Epithelial cell of proximal tubule (primary cell): ENCODE measurements at regions not wholly inside any gene's neighbourhood (a gene's known extent, or its start where the extent isn't known, plus 50 kb on each side); places are given as distances from the start of the nearest gene placed in this dataset.
"Not testable (repeated sequence)": the region's sequence is repeated elsewhere in the genome, so short reads cannot be mapped to it uniquely, and the experiment has no call there.

Source experiments
- DNase-seq: peaks from one replicate; pipeline ENCODE4 v3.0.0-alpha.2; 2011; ENCODE audit warnings: low read depth
- H3K4me3 ChIP-seq: 2 replicates; pipeline ENCODE4 v1.5.1; 2011; ENCODE audit warnings: low read depth, mild to moderate bottlenecking, low read length
- TF ChIP-seq, protein P1 (sequence below): conservative IDR thresholded peaks from 2 replicates; pipeline ENCODE4 v1.5.1; 2012; ENCODE audit warnings: low read depth, mild to moderate bottlenecking, low read length

DNA sequence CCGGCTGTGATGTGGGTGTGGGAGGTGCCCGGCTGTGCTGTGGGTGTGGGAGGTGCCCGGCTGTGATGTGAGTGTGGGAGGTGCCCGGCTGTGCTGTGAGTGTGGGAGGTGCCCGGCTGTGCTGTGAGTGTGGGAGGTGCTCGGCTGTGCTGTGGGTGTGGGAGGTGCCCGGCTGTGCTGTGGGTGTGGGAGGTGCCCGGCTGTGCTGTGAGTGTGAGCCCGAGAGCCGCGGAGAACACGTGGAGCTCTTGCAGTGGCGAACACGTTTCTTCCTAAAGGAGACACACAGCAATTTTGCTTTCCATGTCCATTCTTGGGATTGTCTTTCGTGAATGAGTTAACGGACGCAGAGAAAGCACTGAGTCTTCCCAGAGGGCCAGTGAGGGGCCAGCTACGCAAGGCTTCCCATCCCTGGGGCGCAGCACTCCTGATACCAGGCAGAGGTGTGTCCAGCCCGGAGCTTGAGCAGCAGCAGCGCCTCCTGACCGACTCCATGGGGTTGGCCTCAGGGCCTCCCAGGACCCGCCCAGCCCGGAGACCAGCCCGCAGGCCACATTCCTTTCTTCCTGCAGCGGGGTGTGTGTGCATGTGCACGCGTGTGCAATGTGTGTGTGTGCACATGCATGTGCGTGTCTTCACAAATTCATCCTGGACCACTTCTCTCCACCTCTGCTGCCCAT lies 245.0 kb upstream of the B3GAT1 start:
- TF ChIP-seq, protein P1, sequence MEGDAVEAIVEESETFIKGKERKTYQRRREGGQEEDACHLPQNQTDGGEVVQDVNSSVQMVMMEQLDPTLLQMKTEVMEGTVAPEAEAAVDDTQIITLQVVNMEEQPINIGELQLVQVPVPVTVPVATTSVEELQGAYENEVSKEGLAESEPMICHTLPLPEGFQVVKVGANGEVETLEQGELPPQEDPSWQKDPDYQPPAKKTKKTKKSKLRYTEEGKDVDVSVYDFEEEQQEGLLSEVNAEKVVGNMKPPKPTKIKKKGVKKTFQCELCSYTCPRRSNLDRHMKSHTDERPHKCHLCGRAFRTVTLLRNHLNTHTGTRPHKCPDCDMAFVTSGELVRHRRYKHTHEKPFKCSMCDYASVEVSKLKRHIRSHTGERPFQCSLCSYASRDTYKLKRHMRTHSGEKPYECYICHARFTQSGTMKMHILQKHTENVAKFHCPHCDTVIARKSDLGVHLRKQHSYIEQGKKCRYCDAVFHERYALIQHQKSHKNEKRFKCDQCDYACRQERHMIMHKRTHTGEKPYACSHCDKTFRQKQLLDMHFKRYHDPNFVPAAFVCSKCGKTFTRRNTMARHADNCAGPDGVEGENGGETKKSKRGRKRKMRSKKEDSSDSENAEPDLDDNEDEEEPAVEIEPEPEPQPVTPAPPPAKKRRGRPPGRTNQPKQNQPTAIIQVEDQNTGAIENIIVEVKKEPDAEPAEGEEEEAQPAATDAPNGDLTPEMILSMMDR: no peak
- no peak overlapping the region for H3K4me3 ChIP-seq
- DNase-seq: no peak

DNA sequence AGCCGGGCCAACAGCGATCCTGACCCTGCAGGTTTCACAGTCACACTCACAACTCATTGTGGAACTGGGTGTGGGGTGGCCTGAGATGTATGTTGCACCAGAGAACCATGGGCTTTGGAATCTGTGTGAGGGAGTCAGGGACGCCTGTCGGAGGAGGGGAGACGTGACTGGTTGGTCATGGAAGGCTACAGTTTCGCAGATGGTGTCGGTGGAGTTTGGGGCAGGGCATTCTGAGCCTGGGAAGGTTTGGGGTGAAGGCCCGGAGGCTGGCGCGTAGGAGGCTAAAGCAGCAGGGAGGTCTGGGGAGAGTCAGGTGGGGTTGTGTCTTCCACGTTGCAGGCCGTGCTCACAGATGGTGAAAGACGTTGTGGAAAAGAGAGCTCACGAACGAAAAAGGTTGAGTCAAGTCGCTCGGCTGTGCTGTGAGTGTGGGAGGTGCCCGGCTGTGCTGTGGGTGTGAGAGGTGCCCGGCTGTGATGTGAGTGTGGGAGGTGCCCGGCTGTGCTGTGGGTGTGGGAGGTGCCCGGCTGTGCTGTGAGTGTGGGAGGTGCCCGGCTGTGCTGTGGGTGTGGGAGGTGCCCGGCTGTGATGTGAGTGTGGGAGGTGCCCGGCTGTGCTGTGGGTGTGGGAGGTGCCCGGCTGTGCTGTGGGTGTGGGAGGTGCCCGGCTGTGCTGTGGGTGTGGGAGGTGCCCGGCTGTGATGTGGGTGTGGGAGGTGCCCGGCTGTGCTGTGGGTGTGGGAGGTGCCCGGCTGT lies 244.2 kb upstream of the B3GAT1 start:
- DNase-seq, H3K4me3 ChIP-seq: not testable (repeated sequence)

DNA sequence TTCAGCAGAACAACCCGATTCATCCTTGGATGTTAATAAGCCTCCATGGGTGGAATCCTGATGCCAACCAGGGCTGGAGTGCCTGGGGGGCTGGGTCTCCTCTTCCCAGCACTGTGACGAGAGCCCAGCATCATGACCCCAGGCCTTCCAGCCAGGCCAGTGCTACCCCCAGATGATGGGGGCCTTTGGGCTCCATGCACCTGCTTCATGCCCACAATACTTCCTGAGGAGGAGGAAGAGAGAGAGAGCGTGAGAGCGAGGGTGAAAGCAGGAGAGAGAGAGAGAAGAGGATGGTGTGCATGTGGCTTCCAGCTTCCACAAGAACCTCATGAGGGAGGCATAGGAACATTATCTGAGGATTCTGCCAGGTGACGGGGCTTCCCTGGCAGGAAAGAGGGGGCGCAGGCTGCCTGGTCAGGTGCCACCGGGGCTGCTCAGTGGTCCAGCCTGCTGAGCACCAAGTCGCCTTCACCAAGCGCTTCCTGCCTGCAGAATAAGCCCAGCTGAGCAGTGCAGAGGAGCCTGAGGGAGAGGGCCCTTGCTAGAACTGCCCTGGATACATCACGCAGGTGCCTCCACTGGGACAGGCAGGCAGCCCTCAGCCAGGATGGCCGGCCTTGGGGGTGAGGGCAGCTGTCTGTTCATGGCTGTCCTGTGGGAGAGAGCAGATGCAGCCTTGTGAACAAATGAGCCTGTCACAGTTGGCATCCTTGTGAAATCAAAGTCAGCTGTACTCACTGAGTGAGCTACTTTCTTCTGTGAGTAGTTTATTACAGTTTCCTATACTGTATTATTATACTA lies 243.3 kb upstream of the B3GAT1 start:
- TF ChIP-seq, protein P1: no peak
- DNase-seq: no peak
- no peak overlapping the region for H3K4me3 ChIP-seq

DNA sequence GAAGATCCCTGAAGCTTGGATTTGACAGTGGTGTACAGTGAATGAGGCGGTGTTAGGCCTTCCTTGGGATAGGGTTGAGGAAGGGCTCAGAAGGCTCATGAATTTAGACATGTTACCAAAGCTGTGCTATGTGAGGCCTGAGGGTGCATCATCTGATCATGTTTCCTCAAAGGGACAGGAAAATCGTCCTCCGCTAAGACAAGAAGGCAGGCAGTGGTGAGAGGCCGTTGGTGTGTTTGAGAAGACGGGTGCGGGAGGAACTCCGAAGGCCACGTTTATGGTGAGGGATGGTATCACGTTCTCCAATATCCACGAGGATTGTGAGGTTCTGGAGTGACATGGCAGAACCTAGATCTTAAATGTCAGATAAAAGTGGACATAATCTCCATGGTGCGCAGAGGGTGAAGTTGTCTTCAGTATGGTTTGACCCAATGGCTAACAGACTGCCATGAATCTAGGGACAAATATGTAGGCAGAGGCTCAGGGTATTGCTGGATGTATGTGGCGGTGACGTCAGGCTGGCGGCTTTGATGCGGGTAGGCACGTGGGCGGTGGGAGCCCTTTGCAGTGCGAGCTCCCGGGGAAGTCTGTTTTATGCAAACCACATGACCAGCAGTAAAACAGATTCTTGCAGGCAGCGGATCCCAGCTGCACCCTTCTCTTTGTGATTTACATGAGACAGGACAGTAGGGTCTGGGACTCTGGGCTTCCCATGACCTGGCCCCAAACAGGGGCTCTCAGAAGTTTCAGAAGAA lies 242.3 kb upstream of the B3GAT1 start:
- no peak overlapping the region for H3K4me3 ChIP-seq
- no peak for DNase-seq
- TF ChIP-seq, protein P1: no peak

DNA sequence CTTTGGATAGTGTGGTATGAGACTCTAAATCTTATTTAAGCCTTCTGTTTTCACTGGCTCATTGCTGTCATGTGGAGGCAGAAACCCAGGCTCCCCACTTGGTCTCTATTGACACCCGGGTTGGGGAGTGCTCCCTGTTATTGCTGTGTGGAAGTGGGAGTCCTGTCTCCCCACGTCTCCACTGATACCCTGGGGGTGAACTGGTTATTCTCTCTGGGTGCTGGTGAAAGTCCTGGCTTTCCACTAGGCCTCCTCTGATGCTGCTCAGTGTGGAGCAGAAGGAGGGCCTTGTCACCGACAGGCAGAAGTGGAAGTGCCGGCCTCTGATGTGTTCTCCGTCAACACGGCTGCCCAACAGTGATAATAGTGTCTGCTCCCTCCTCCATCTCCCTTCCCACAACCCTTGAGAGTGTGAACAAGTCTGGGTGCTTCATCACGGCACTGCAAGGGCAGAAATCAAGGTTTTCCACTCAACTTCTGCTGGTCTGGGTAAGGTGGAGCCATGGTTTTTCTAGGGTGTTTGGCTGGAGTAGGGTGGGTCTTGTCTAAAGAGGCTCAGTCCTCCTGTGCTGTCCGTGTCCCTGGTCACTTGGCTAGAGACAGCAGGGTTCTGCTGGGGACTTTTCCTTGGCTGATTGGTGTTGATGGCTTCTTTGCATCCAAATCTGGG lies 240.7 kb upstream of the B3GAT1 start:
- DNase-seq: no peak
- no peak overlapping the region for H3K4me3 ChIP-seq
- TF ChIP-seq, protein P1: no peak

DNA sequence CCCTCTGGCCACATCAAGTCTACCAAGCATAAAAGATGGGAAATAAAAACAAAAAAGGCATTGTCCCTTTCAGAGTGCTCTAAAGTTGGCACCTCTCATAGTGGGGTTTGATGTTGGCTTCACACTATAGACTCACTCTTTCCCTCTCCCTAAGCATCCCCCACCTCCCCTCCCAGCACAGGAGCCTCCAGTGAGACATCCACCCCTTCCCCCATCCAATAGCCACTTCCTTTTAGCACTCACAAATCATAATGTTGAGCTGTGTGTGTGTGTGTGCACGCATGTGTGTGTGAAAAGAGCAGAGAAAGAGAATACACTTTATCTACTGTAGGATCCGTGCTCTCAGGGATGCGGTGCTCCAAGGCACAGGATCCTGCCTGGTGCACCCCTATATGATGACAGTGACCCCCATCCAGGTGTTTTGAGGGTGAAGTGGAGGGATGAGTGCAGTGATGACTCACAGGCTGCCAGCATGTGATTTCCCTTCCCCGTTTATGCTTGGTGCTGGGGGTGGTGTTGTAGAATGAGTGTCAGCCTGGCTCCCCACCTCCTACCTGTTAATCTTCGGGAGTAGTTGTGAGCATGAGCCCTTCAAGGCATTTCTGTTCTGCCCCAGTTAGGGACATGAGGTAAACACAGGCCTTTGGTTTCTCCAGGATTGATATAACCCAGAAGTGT lies 235.2 kb upstream of the B3GAT1 start:
- DNase-seq: no peak
- TF ChIP-seq, protein P1: no peak
- H3K4me3 ChIP-seq: no peak overlapping the region
